SU-DHL-6 (cell line): ENCODE measurements at regions not wholly inside any gene's neighbourhood (a gene's known extent, or its start where the extent isn't known, plus 50 kb on each side); places are given as distances from the start of the nearest gene placed in this dataset.

Experiments used
- H2AFZ ChIP-seq: fragments of 200-600 bp; sonication (generic); 2 replicates; pipeline ENCODE4 v1.6.1; 2014; ENCODE audit warnings: low read depth, mild to moderate bottlenecking, moderate library complexity, mixed read lengths, antibody characterized with exemption, low read length; ENCODE audit not compliant: severe bottlenecking
- H3F3A ChIP-seq: fragments of 200-600 bp; shearing (Covaris generic); 2 replicates; pipeline ENCODE4 v1.6.0; 2016; ENCODE audit warnings: antibody characterized with exemption, mild to moderate bottlenecking; ENCODE audit not compliant: insufficient read depth
- H3K27ac ChIP-seq: fragments of 200-600 bp; sonication (generic); 2 replicates; pipeline ENCODE4 v1.5.1; 2016; ENCODE audit warnings: low read depth, mild to moderate bottlenecking, low read length, moderate library complexity, mixed read lengths
- H3K27me3 ChIP-seq: fragments of 200-600 bp; sonication (generic), shearing (Covaris generic); 2 replicates; pipeline ENCODE4 v1.6.0; 2014; ENCODE audit warnings: mild to moderate bottlenecking, low read length
- H3K36me3 ChIP-seq: fragments of 200-600 bp; sonication (generic); 2 replicates; pipeline ENCODE4 v1.6.1; 2014; ENCODE audit warnings: mild to moderate bottlenecking, low read length, mixed read lengths
- H3K4me2 ChIP-seq: fragments of 300-600, 200-600 bp; shearing (Covaris generic), sonication (generic); 2 replicates; pipeline ENCODE4 v1.6.0; 2014; ENCODE audit warnings: low read length, low read depth, mild to moderate bottlenecking; ENCODE audit not compliant: poor library complexity, severe bottlenecking
- H3K4me3 ChIP-seq: fragments of 200-600 bp; sonication (generic); 2 replicates; pipeline ENCODE4 v1.5.1; 2014; ENCODE audit warnings: antibody characterized with exemption, low read length, mild to moderate bottlenecking, mixed read lengths; ENCODE audit not compliant: insufficient read depth, poor library complexity, severe bottlenecking
- H3K79me2 ChIP-seq: fragments of 200-600 bp; sonication (generic); 2 replicates; pipeline ENCODE4 v1.6.1; 2014; ENCODE audit warnings: mild to moderate bottlenecking, low read length, moderate library complexity; ENCODE audit not compliant: insufficient read depth
- H3K9ac ChIP-seq: fragments of 200-600 bp; sonication (generic); 2 replicates; pipeline ENCODE4 v1.7.0; 2014; ENCODE audit warnings: mild to moderate bottlenecking, low read length
- H3K9me2 ChIP-seq: fragments of 200-600 bp; sonication (generic); replicated peaks from 2 replicates; pipeline ENCODE4 v1.6.1; 2014; ENCODE audit warnings: low read length; ENCODE audit not compliant: insufficient read depth
- H3K9me3 ChIP-seq: fragments of 200-600 bp; sonication (generic); 2 replicates; pipeline ENCODE4 v1.6.1; 2014; ENCODE audit warnings: low read length, mixed read lengths; ENCODE audit not compliant: insufficient read depth
- H4K20me1 ChIP-seq: fragments of 200-600 bp; sonication (generic); 2 replicates; pipeline ENCODE4 v1.6.1; 2014; ENCODE audit warnings: low read depth, mild to moderate bottlenecking, antibody characterized with exemption, low read length, moderate library complexity, mixed read lengths
- CTCF ChIP-seq: fragments of 200-600 bp; sonication (generic); IDR thresholded peaks from one replicate; pipeline ENCODE4 v1.5.1; 2017; ENCODE audit warnings: antibody characterized with exemption, mild to moderate bottlenecking, low read length, moderate library complexity; ENCODE audit not compliant: insufficient read depth, poor library complexity, severe bottlenecking
- EZH2phosphoT487 ChIP-seq: fragments of 200-600 bp; sonication (generic), shearing (Covaris generic); conservative IDR thresholded peaks from 2 replicates; pipeline ENCODE4 v1.6.1; 2018; ENCODE audit warnings: mild to moderate bottlenecking, antibody characterized with exemption, low read length, moderate library complexity, mixed read lengths

GRCh38 chr5:6019612-6020011 lies 358.7 kb downstream of the MED10 start:
- Histone ChIP-seq H3K79me2 (no peaks in the 10 kb centered on the region), H3K9me2 (no peaks in the 10 kb centered on the region), H3F3A (no peaks in the 10 kb centered on the region), H4K20me1 (no peaks in the 10 kb centered on the region), H3K9ac (no peak overlapping the region), H3K36me3 (no peaks in the 10 kb centered on the region), H3K4me2 (no peak overlapping the region), H3K4me3 (no peak overlapping the region), H3K27me3 (no peaks in the 10 kb centered on the region), H3K9me3 (no peaks in the 10 kb centered on the region), H3K27ac (no peak overlapping the region), H2AFZ (no peak overlapping the region)
- no peak for TF ChIP-seq CTCF
- no peak for TF ChIP-seq EZH2phosphoT487

- Histone ChIP-seq H3K4me3 (no peak overlapping the region), H3K9ac (no peak overlapping the region), H3K36me3 (no peaks in the 10 kb centered on the region), H3K27ac (no peak overlapping the region), H3K4me2 (no peak overlapping the region), H2AFZ (no peak overlapping the region), H4K20me1 (no peaks in the 10 kb centered on the region), H3K9me3 (no peaks in the 10 kb centered on the region), H3K9me2 (no peaks in the 10 kb centered on the region), H3F3A (no peaks in the 10 kb centered on the region), H3K27me3 (no peaks in the 10 kb centered on the region), H3K79me2 (no peaks in the 10 kb centered on the region)
- TF ChIP-seq CTCF (no peak), EZH2phosphoT487 (no peak)
Observed at GRCh38 chr5:6013506-6013905, 364.8 kb downstream of the MED10 start.

GRCh38 chr5:6011199-6011598 lies 367.1 kb downstream of the MED10 start:
- Histone ChIP-seq H3K36me3 (no peaks in the 10 kb centered on the region), H3K27me3 (no peaks in the 10 kb centered on the region), H3K4me3 (no peak overlapping the region), H3F3A (no peaks in the 10 kb centered on the region), H3K9me2 (no peaks in the 10 kb centered on the region), H2AFZ (no peak overlapping the region), H4K20me1 (no peaks in the 10 kb centered on the region), H3K27ac (no peak overlapping the region), H3K9me3 (no peaks in the 10 kb centered on the region), H3K79me2 (no peaks in the 10 kb centered on the region), H3K4me2 (no peak overlapping the region), H3K9ac (no peak overlapping the region)
- TF ChIP-seq EZH2phosphoT487 (no peak), CTCF (no peak)
